ENCODE measurements at regions not wholly inside any gene's neighbourhood (a gene's known extent, or its start where the extent isn't known, plus 50 kb on each side); places are given as distances from the start of the nearest gene placed in this dataset.

GRCh38 chr12:75742961-75743360, 231.6 kb upstream of the KRR1 start:
- no peak for TF ChIP-seq CTCF (IDR thresholded peaks at IDR 0.05)
- TF ChIP-seq POLR2A (IDR thresholded peaks at IDR 0.05): no peak
- TF ChIP-seq POLR2AphosphoS5 (IDR thresholded peaks at IDR 0.05): no peak

Data from prostate gland (tissue), 2 donors.